GM21447 (cell line): ENCODE measurements at regions not wholly inside any gene's neighbourhood (a gene's known extent, or its start where the extent isn't known, plus 50 kb on each side); places are given as distances from the start of the nearest gene placed in this dataset.

Experiments
- ATAC-seq: cut with Tn5 transposase; IDR thresholded peaks from one replicate; pipeline ENCODE4 v1.9.1; 2021; ENCODE audit not compliant: unreplicated experiment

DNA sequence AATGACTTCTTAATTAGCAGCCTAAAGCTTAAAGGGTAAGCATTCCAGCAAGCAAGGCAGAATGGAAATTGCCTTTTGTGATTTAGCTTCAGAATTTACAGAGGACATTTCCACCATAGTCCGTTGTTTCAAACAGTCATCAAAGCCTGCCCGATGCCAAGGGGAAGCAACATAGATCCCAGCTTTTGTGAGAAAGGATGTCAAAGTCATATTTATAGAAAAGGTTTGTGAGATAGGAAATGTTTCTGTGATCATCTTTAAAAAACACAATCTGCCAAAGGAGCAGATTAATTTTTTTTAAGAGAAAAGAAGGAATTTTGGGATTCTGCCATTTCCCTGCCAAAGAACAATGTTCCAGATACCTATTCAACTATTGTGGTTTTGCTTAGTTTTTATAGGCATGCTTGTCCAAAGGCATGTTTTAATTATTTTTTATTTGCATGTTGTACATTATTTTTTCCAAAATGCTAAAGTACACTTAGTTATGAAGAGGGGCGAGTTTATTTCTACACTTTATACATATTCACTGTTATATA, 346.9 kb downstream of the ZNF608 start:
- no peak for ATAC-seq

GRCh38 chr5:124398460-124398859, 348.0 kb downstream of the ZNF608 start:
- ATAC-seq, result no peak

GRCh38 chr5:124397317-124397716, 349.1 kb downstream of the ZNF608 start:
- no peak for ATAC-seq

- ATAC-seq, result no peak
Observed at GRCh38 chr5:124395926-124396325, 350.5 kb downstream of the ZNF608 start.

GRCh38 chr5:124395287-124395686, 351.2 kb downstream of the ZNF608 start:
- ATAC-seq, result no peak

DNA sequence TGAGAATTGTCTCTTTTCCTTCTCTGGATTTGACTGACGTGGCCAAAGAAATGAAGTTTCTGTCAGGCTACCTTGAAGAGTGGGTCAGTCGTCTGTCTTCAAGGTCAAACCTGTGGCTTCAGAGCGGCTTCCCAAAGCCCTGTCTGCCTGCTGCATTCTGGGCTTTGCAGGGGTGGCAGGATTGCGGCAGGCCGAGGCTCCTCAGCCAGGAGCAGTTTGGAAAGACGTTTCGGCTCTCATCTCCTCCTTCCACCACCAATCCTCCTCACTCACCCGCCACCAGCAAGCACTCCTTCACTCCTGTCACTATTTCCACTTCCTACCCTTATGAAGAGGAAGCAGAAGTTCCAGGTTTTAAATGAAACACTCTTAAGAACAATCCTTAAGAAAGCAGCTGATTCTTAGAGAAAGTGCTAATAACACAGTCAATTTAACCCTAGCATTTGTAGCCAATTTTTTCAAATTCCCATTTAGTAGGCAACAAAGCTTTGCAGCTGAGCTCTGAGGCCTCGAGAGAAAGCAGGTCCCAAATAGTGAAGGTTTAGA, 351.7 kb downstream of the ZNF608 start:
- ATAC-seq, result no peak

GRCh38 chr5:124393584-124394379, 352.7 kb downstream of the ZNF608 start:
- no peak for ATAC-seq

- ATAC-seq, result no peak
Observed at GRCh38 chr5:124383693-124384092, 362.7 kb downstream of the ZNF608 start.

- no peak for ATAC-seq
Observed at GRCh38 chr5:124377386-124377785, 369.1 kb downstream of the ZNF608 start.

- no peak for ATAC-seq
Observed at GRCh38 chr5:124373883-124374282, 372.6 kb downstream of the ZNF608 start.

DNA sequence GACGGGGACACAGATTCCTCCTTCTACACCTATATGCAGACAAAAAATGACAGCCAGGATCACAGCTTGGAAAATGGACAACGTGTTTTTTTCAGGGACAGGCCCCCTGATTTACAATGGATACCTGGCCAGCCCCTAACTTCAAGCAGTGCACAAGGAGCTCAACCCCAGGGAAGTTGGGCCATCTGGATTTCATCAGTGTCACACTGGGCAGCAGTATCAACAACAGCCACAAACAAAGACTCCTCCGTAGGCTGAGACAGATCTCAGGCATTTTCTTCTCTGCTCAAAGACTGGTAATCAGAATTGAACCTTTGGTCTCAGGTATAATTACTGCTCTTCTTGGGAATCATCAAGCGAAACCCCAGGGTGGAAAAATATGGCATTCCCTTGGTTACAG, 374.0 kb downstream of the ZNF608 start:
- ATAC-seq, result no peak

DNA sequence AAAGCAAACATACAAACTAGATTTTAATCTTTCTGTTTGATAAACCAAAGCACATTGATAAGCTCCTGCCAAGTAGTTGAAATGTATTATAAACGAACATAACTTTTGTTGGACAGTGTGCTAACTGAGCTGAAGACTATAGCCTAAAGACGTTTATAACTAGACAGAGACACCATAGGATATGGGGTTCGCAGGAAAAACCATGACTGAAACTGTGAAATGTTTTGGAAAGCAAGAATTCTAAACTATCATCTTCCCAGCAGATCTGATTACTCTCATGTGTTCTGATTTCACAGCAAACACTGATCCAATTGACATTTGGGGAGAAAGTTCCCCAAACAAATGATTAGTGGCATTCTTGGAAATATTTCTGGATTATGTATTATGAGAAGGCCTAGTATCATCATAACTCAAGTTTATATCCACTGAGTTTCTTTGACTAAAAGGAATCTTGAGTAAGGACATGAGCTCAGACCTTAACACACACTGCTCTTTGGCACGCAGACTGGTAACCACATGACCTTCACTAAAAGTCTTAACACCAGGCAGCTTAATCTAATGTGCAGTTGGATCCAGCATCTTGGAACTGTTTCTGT, 375.2 kb downstream of the ZNF608 start:
- no peak for ATAC-seq

GRCh38 chr5:124370601-124371000, 375.8 kb downstream of the ZNF608 start:
- ATAC-seq, result no peak

DNA sequence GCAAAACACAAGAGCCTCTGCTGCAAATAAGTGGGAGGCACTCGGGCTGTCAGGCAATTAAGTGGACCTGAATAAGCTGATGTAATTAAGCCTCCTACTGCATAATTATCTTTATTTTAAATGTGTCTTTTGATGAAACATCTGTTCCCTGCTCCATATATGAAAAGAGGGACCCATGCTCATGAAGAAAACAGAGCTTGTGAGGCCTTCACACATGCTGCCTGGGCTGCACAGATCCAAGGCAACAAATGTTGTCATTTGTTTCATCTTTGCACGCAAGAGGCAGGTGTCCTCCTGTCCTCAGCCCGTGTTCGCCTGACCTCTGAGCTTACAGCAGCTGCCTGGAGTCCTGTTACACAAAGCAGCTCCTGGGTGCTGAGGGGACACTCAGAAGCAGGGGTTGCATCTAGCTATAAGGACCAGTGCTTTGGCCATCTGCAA, 381.1 kb downstream of the ZNF608 start:
- ATAC-seq, result no peak

DNA sequence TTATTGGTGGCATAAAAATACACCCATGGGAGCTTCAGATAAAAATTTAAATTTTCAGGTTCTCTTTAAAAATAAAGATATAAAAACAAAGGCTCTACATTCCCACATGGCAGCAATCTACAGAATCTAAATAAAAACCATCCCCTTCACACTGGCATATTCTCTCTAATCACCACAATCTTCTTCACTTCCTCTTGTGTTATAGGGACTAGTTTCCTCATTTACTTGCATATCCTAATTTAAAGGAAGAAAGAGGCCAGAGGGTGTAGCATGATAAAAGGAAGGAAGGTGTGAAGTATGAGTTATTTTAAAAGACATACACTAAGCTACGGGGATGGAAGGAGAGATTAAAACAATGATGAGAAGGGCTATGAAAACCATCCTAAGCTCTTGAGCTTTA, 390.5 kb downstream of the ZNF608 start:
- no peak for ATAC-seq

GRCh38 chr5:124353016-124353415, 393.4 kb downstream of the ZNF608 start:
- ATAC-seq, result no peak

DNA sequence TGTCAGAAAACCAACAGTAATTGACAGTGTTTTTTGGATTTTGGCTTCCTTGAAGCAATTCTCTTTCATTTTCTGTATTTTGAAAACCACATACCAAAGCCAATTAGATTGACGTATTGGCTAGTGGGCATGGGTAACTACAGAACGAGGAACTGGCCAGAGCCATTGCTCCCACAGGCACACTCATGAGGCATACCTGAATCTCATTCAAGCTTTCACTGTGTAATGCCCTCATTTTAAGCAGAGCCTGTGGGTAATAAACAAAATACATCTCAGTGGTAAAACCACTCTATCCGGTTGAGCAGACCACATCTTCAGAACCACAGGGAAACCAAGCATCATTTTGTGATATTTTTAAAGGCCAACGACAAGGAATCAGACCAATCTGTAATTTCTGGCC, 394.1 kb downstream of the ZNF608 start:
- no peak for ATAC-seq

DNA sequence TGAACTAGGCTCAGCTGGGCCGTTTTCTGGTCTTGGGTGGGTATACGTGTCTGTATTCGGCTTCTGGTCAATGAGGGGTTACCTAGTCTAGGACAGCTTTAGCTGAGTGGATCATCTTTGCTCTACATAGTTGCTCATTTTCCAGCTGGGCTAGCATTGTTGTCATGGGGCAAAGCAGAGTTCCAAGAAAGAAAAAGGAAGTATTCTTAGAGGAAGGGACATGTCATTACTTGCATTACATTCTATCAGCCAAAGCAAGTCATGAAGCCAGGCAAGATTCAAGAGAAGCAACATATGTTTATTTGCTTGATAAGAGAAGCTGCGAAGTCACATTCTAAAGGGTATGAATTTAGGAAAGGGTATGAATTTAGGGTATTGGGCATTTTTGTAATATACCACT, 396.5 kb downstream of the ZNF608 start:
- ATAC-seq, result no peak

DNA sequence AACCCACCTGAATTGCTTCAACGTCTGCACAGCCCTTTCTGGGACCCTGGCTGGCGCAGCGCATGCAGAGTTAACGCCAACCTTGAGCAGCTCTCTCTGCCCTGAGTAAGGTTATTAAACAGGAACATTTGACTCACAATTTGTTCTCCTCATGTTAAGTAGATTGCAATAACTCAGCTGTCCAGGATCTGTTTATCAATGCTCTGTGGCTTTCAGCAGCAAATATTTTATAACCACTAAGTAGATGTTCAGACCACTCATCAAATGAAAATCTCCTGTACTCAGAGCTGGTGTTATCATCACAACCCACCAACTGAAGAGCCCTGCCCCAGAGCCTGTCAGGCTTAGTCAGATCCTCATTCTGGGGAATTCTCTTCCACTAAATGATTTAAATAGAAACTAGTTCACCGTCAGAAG, 403.0 kb downstream of the ZNF608 start:
- no peak for ATAC-seq

- ATAC-seq, result no peak
Observed at GRCh38 chr5:124342986-124343385, 403.5 kb downstream of the ZNF608 start.

GRCh38 chr5:124342584-124342983, 403.9 kb downstream of the ZNF608 start:
- ATAC-seq, result no peak

- ATAC-seq, result no peak
Observed at GRCh38 chr5:124342027-124342471, 404.4 kb downstream of the ZNF608 start.
